RWPE2 (cell line): ENCODE measurements at regions not wholly inside any gene's neighbourhood (a gene's known extent, or its start where the extent isn't known, plus 50 kb on each side); places are given as distances from the start of the nearest gene placed in this dataset.

Experiments
- ATAC-seq: fragments of 200-7000 bp; cut with Tn5 transposase; 3 replicates; pipeline ENCODE4 v1.9.1; 2021; ENCODE audit warnings: low read depth
- DNase-seq: peaks from one replicate; pipeline ENCODE4 v3.0.0-alpha.2; 2020; ENCODE audit warnings: low spot score
- H3K27ac ChIP-seq: fragments of 450-650 bp; 2 replicates; pipeline ENCODE4 v1.5.1; 2017; ENCODE audit warnings: mild to moderate bottlenecking; ENCODE audit not compliant: poor library complexity, severe bottlenecking
- H3K27me3 ChIP-seq: fragments of 250-450 bp; sonication (Bioruptor Pico); 2 replicates; pipeline ENCODE4 v1.5.1; 2021; ENCODE audit warnings: mild to moderate bottlenecking, moderate library complexity; ENCODE audit not compliant: insufficient read depth, poor library complexity, severe bottlenecking
- H3K36me3 ChIP-seq: fragments of 250-450 bp; sonication (Bioruptor Pico); 2 replicates; pipeline ENCODE4 v1.5.1; 2020; ENCODE audit warnings: low read depth, mild to moderate bottlenecking, moderate library complexity
- H3K4me1 ChIP-seq: fragments of 250-450 bp; sonication (Bioruptor Pico); 2 replicates; pipeline ENCODE4 v1.5.1; 2021; ENCODE audit warnings: mild to moderate bottlenecking, moderate library complexity; ENCODE audit not compliant: insufficient read depth, poor library complexity, severe bottlenecking
- H3K4me3 ChIP-seq: fragments of 250-450 bp; sonication (Bioruptor Pico); 2 replicates; pipeline ENCODE4 v1.5.1; 2021; ENCODE audit warnings: mild to moderate bottlenecking, moderate library complexity; ENCODE audit not compliant: severe bottlenecking
- H3K9me3 ChIP-seq: fragments of 250-450 bp; sonication (Bioruptor Pico); 2 replicates; pipeline ENCODE4 v1.5.1; 2021; ENCODE audit warnings: mild to moderate bottlenecking, moderate library complexity; ENCODE audit not compliant: severe bottlenecking
- TF ChIP-seq, protein P1 (sequence below): fragments of 450-650 bp; IDR thresholded peaks from one replicate; pipeline ENCODE4 v1.5.1; 2017; ENCODE audit warnings: mild to moderate bottlenecking, moderate library complexity; ENCODE audit not compliant: poor library complexity, severe bottlenecking

DNA sequence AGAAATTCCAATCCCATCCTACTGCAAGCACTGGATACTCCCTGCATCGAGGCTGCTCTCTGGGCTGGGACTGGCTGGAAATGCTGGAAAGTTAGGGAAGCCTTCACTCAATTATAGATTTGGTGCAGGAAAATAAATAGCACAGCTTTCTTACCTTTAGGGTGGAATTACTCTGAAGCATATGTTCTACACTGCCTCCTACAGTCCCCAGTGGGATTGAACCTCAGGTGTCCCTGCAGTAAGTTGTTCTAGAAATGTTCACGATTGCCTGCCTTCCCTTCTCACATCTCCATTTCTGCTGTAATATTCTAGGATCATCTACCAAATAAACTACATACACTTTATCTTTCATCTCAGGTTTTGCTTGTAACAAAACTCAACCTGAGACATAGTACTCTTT, 536.7 kb upstream of the LMCD1 start:
- Histone ChIP-seq H3K4me3 (no peak overlapping the region), H3K4me1 (no peaks in the 10 kb centered on the region), H3K36me3 (no peaks in the 10 kb centered on the region), H3K27me3 (no peaks in the 10 kb centered on the region), H3K27ac (no peak overlapping the region), H3K9me3 (no peaks in the 10 kb centered on the region)
- DNase-seq (no peak), ATAC-seq (no peak)
- TF ChIP-seq, protein P1, sequence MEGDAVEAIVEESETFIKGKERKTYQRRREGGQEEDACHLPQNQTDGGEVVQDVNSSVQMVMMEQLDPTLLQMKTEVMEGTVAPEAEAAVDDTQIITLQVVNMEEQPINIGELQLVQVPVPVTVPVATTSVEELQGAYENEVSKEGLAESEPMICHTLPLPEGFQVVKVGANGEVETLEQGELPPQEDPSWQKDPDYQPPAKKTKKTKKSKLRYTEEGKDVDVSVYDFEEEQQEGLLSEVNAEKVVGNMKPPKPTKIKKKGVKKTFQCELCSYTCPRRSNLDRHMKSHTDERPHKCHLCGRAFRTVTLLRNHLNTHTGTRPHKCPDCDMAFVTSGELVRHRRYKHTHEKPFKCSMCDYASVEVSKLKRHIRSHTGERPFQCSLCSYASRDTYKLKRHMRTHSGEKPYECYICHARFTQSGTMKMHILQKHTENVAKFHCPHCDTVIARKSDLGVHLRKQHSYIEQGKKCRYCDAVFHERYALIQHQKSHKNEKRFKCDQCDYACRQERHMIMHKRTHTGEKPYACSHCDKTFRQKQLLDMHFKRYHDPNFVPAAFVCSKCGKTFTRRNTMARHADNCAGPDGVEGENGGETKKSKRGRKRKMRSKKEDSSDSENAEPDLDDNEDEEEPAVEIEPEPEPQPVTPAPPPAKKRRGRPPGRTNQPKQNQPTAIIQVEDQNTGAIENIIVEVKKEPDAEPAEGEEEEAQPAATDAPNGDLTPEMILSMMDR = no peak

DNA sequence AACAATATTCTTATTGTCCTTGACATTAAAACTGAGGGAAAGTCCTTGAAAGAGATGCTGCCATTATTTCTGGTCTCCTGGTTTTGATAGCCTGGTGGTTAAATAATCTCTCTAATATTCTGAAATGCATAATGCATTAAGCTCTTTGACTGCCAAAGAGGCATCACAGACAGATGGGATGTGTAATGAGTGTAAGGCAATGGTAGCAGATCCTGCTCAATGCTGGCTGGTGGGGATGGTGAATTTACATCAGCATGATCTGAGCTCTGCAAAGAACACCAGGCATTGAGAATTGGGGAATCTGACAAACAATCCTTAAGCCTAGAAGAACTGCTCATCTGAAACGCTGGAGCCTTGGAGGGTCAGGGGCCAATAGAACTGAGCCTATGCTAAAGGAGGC, 528.6 kb upstream of the LMCD1 start:
- no peak for DNase-seq
- no peaks in the 10 kb centered on the region for H3K36me3 ChIP-seq
- no peaks in the 10 kb centered on the region for H3K9me3 ChIP-seq
- H3K27me3 ChIP-seq = no peaks in the 10 kb centered on the region
- no peak overlapping the region for H3K27ac ChIP-seq
- H3K4me1 ChIP-seq = no peaks in the 10 kb centered on the region
- TF ChIP-seq, protein P1 = no peak
- no peak for ATAC-seq
- no peak overlapping the region for H3K4me3 ChIP-seq

GRCh38 chr3:7977245-7978086, 524.2 kb upstream of the LMCD1 start:
- DNase-seq = no peak
- H3K27me3 ChIP-seq = no peaks in the 10 kb centered on the region
- no peaks in the 10 kb centered on the region for H3K4me1 ChIP-seq
- no peak overlapping the region for H3K27ac ChIP-seq
- TF ChIP-seq, protein P1 = no peak
- H3K36me3 ChIP-seq = no peaks in the 10 kb centered on the region
- H3K9me3 ChIP-seq = no peaks in the 10 kb centered on the region
- no peak overlapping the region for H3K4me3 ChIP-seq
- peak; percentile 31; the same call in 2 of the 3 replicates for ATAC-seq

DNA sequence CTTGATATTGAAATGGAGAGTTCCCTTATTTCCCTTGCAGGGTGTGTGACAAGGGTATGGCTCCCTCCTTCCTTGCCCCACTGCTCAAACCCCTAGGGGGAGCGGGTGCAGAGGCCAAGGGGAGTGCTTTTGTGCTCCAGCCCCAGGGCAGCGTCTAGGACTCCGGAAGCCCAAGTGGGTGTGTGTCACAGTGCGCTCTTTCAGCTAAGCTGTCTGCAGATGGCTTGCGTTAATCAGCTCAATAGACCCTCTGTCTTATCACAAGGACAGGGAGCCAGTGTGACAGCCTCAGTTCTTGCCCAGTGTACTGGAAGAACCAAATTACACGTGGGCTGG, 523.6 kb upstream of the LMCD1 start:
- Histone ChIP-seq H3K36me3 (no peaks in the 10 kb centered on the region), H3K4me3 (no peak overlapping the region), H3K4me1 (no peaks in the 10 kb centered on the region), H3K27me3 (no peaks in the 10 kb centered on the region), H3K27ac (no peak overlapping the region), H3K9me3 (no peaks in the 10 kb centered on the region)
- DNase-seq (no peak), ATAC-seq (no peak)
- TF ChIP-seq, protein P1 = no peak

GRCh38 chr3:7982126-7982525, 519.5 kb upstream of the LMCD1 start:
- ATAC-seq = no peak
- no peak overlapping the region for H3K27ac ChIP-seq
- H3K27me3 ChIP-seq = no peaks in the 10 kb centered on the region
- DNase-seq = no peak
- H3K36me3 ChIP-seq = no peaks in the 10 kb centered on the region
- no peaks in the 10 kb centered on the region for H3K9me3 ChIP-seq
- TF ChIP-seq, protein P1 = no peak
- no peak overlapping the region for H3K4me3 ChIP-seq
- no peaks in the 10 kb centered on the region for H3K4me1 ChIP-seq
